Endothelial cell of umbilical vein (primary cell): ENCODE measurements at regions not wholly inside any gene's neighbourhood (a gene's known extent, or its start where the extent isn't known, plus 50 kb on each side); places are given as distances from the start of the nearest gene placed in this dataset.

Experiments
- BruUV-seq: library from RNA; stranded (reverse); fragments of 400-500 nt; replicated peaks from 2 replicates; lab custom pipeline; 2021; lab: Mats Ljungman, UMichigan
- CTCF ChIA-PET: fragments of 300-600, 350-600 bp; sonication (Branson Sonifier 250); formaldehyde crosslinking; loops from one replicate; lab custom pipeline; 2021; ENCODE audit warnings: antibody characterized with exemption, inconsistent platforms; lab: Charles Lee
- POLR2A ChIA-PET: fragments of 300-600, 350-600 bp; sonication (Branson Sonifier 250); formaldehyde crosslinking; loops from one replicate; lab custom pipeline; 2021; ENCODE audit warnings: antibody characterized with exemption, inconsistent platforms; lab: Charles Lee
- DNase-seq: peaks from one replicate; pipeline ENCODE4 v3.0.0-alpha.2; 2011; ENCODE audit warnings: low read depth, low spot score
- FAIRE-seq: peaks from 2 replicates; lab custom pipeline; 2011; peaks lifted over from hg19 to GRCh38; lab: Jason Lieb, UNC
- H2AFZ ChIP-seq: 2 replicates; pipeline ENCODE4 v1.6.0; 2012; ENCODE audit warnings: low read depth, low read length, control low read depth, inconsistent platforms
- H3K27ac ChIP-seq: 2 replicates; pipeline ENCODE4 v1.5.1; 2011; ENCODE audit warnings: low read depth, mild to moderate bottlenecking, control low read depth, low read length, moderate library complexity; ENCODE audit not compliant: insufficient read depth
- H3K27me3 ChIP-seq, 2 experiments: 2 replicates each; pipeline versions ENCODE4 v1.6.0 to v1.6.1; 2011; ENCODE audit warnings: low read length in 2 of 2, mixed read lengths in 1 of 2; ENCODE audit not compliant: control insufficient read depth in 2 of 2, insufficient read depth in 2 of 2
- H3K36me3 ChIP-seq, 2 experiments: 2 replicates in 1 of 2; 3 replicates in 1 of 2; pipeline ENCODE4 v1.5.1; 2011; ENCODE audit warnings: low read length in 2 of 2, mild to moderate bottlenecking in 1 of 2, moderate library complexity in 1 of 2; ENCODE audit not compliant: control insufficient read depth in 2 of 2, insufficient read depth in 2 of 2; ENCODE audit errors: extremely low read depth in 1 of 2
- H3K4me1 ChIP-seq: 3 replicates; pipeline ENCODE4 v1.5.1; 2011; ENCODE audit warnings: mild to moderate bottlenecking, low read length; ENCODE audit not compliant: control insufficient read depth, insufficient read depth; ENCODE audit errors: extremely low read depth
- H3K4me2 ChIP-seq: 2 replicates; pipeline ENCODE4 v1.6.1; 2011; ENCODE audit warnings: low read length, control low read depth, mixed read lengths; ENCODE audit not compliant: insufficient read depth
- H3K4me3 ChIP-seq, 3 experiments: fragments of 200-600 bp in 1 of 3; sonication (generic), shearing (Covaris generic) in 1 of 3; replicated peaks in 1 of 3; 2 replicates each; pipeline ENCODE4 v1.5.1; 2011 to 2016; ENCODE audit warnings: control low read depth in 3 of 3, low read length in 3 of 3, mild to moderate bottlenecking in 2 of 3, inconsistent platforms in 1 of 3, low read depth in 1 of 3, moderate library complexity in 1 of 3; ENCODE audit not compliant: insufficient read depth in 1 of 3
- H3K79me2 ChIP-seq: 2 replicates; pipeline ENCODE4 v1.6.0; 2012; ENCODE audit warnings: low read length, inconsistent platforms; ENCODE audit not compliant: control insufficient read depth, insufficient read depth
- H3K9ac ChIP-seq: replicated peaks from 2 replicates; pipeline ENCODE3; 2011; ENCODE audit warnings: low read length, control low read depth; ENCODE audit not compliant: insufficient read depth; ENCODE audit errors: extremely low read depth
- H3K9me1 ChIP-seq: replicated peaks from 3 replicates; pipeline ENCODE4 v1.6.0; 2011; ENCODE audit warnings: mild to moderate bottlenecking, low read length; ENCODE audit not compliant: control insufficient read depth, insufficient read depth; ENCODE audit errors: extremely low read depth
- H3K9me3 ChIP-seq: replicated peaks from 2 replicates; pipeline ENCODE4 v1.5.1; 2012; ENCODE audit warnings: low read length, inconsistent platforms; ENCODE audit not compliant: control insufficient read depth, insufficient read depth
- H4K20me1 ChIP-seq: replicated peaks from 2 replicates; pipeline ENCODE3; 2011; ENCODE audit warnings: mild to moderate bottlenecking, low read length; ENCODE audit not compliant: control insufficient read depth, insufficient read depth; ENCODE audit errors: extremely low read depth
- CTCF ChIP-seq, 2 donors: IDR thresholded peaks; 1 replicate in 1 of 2; 2 replicates in 1 of 2; pipeline ENCODE4 v1.5.1; 2011; ENCODE audit warnings: low read length in 2 of 2, mild to moderate bottlenecking in 2 of 2, moderate library complexity in 2 of 2, control low read depth in 1 of 2, inconsistent platforms in 1 of 2, low read depth in 1 of 2; ENCODE audit not compliant: insufficient read depth in 1 of 2; ENCODE audit errors: extremely low read depth in 1 of 2
- FOS ChIP-seq: IDR thresholded peaks from 2 replicates; pipeline ENCODE4 v1.6.1; 2011; ENCODE audit warnings: mild to moderate bottlenecking, low read length, moderate library complexity, borderline replicate concordance; ENCODE audit not compliant: insufficient read depth
- JUN ChIP-seq: IDR thresholded peaks from 2 replicates; pipeline ENCODE4 v1.6.1; 2011; ENCODE audit warnings: borderline replicate concordance, low read depth; ENCODE audit not compliant: insufficient read length, insufficient read depth
- MAX ChIP-seq: IDR thresholded peaks from 2 replicates; pipeline ENCODE4 v1.6.1; 2011; ENCODE audit not compliant: insufficient read depth, insufficient read length
- MYC ChIP-seq: IDR thresholded peaks from one replicate; pipeline ENCODE4 v1.6.1; 2011; ENCODE audit warnings: mild to moderate bottlenecking, low read depth, low read length
- POLR2AphosphoS5 ChIP-seq: IDR thresholded peaks from 2 replicates; pipeline ENCODE4 v1.6.1; 2012; ENCODE audit warnings: low read depth, mild to moderate bottlenecking, control low read depth, low read length, moderate library complexity; ENCODE audit not compliant: insufficient read depth
- dilution Hi-C: fragments of 300-500 bp; cut with MboI; formaldehyde crosslinking; loops from one replicate; pipeline ENCODE4 v1.15.0; 2019; ENCODE audit warnings: low sequenced_read_pairs; ENCODE audit not compliant: extremely low pct_ligation_motif_present
- intact Hi-C: fragments of 100-400 bp; cut with micrococcal nuclease; formaldehyde crosslinking; loops from one replicate; pipeline ENCODE4 v1.10.0; 2022

GRCh38 chr12:88946372-88946997 lies 366.2 kb upstream of the KITLG start:
- BruUV-seq: TSS peak; percentile 71
- POLR2A ChIA-PET: interaction anchor here (0.8 to 1.0 kb wide), 2 partner anchors 49 to 50 kb away, joined by 3 read pairs; no protein-coding TSS in a partner anchor
- Histone ChIP-seq H3K9me1 (no peaks in the 10 kb centered on the region), H3K9ac (peak overlapping the region; percentile 34), H3K36me3 (no peaks in the 10 kb centered on the region), H3K79me2 (no peaks in the 10 kb centered on the region), H2AFZ (peak overlapping the region; percentile 72), H3K4me3 (no peak overlapping the region), H4K20me1 (no peaks in the 10 kb centered on the region), H3K4me1 (peaks cover 42% of the 10 kb centered on the region), H3K27me3 (no peaks in the 10 kb centered on the region), H3K27ac (peak overlapping the region; percentile 92), H3K9me3 (no peaks in the 10 kb centered on the region), H3K4me2 (peak overlapping the region; percentile 52)
- CTCF ChIA-PET: interaction anchor here (0.6 to 1.9 kb wide), 11 partner anchors 9 to 368 kb away, joined by 3 to 7 read pairs (median 4); no protein-coding TSS in a partner anchor
- intact Hi-C loops: loop anchor here (1.0 to 5.0 kb wide), 5 partner anchors 14 to 426 kb away; partner anchors contain the start of genes DUSP6 and KITLG
- DNase-seq: peak; percentile 89
- dilution Hi-C loops: no loop called here
- peak; percentile 75 for FAIRE-seq
- TF ChIP-seq POLR2AphosphoS5 (peak; percentile 19), FOS (no peak), MYC (no peak), CTCF (IDR thresholded peaks at IDR 0.05; ENCODE audit: extremely low read depth in 1 of 2, insufficient read depth in 1 of 2, low read depth in 1 of 2, low read length in 2 of 2) (no peak), JUN (peak; percentile 51), MAX (no peak)
